Suppressor macrophage (primary cell): ENCODE measurements at regions not wholly inside any gene's neighbourhood (a gene's known extent, or its start where the extent isn't known, plus 50 kb on each side); places are given as distances from the start of the nearest gene placed in this dataset.

Experiments
- DNase-seq, 4 experiments: peaks; one replicate each; pipeline ENCODE4 v3.0.0-alpha.2; 2020 to 2022

- DNase-seq: no peak
Measured at GRCh38 chr5:88948746-88949600, 66.0 kb upstream of the MEF2C start.

GRCh38 chr5:88944751-88945531, 62.0 kb upstream of the MEF2C start:
- peak; percentile 41 to 59 (median 57) for DNase-seq

DNA sequence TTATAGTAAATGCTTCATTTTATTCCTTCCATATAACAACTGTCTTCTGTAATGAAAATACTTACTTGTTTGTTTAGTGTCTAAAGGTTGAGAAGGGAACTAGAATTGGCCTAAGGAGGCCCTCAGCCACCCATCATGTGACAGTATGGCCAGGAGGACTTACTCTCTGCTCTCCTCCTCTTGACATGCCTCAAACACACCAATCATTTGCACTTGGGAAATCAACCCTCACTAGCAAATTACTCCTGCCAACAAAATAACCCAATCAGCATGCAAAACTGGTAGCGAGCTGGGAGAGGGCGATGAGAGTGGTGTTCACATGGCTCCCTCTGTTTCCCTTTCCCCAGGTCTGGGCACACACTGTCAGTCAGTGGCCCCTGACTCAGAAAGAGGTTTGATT, 58.6 kb upstream of the MEF2C start:
- peak in 1 of 4 experiments; percentile 9 for DNase-seq

DNA sequence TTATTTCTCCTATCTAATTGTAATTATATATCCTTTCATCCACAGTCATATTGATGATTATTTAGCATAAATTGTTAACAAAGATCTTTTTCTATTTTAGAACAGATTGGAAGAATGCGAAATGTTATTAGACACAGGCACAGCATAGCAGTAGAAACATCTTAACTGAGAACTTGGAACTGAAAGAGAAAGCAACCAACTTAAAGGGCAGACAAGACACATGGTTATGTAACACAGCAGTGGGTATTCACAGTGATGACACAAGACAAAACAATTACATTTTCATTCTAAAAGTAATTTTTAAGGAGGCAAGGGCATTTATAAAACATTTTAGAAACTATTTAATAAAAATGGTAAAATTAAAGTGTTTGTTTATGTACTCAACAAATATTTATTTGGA, 57.7 kb upstream of the MEF2C start:
- DNase-seq: peak in 3 of 4 experiments; percentile 8 to 57 (median 43)

GRCh38 chr5:88939300-88939699, 56.3 kb upstream of the MEF2C start:
- no peak for DNase-seq

DNA sequence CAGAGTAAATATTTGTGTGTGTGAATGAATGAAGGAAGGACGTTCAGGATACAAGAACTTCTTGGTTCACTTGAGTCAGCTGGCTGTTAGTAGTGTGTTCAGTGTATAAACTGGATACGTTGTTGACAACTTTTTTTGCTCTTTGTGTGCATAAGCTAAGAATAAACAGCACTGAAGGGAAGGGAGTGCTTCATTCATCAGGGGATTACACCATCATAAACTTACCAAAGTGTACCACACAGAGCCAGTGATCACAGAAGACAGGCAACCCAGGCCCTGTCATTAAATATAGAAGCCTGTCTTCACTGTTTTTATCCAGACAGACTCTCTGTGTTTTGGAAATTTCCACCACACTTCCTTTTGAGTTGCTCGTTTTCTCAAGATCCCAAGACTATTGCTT, 55.5 kb upstream of the MEF2C start:
- no peak for DNase-seq

- no peak for DNase-seq
Measured at GRCh38 chr5:88937406-88937805, 54.4 kb upstream of the MEF2C start.

DNA sequence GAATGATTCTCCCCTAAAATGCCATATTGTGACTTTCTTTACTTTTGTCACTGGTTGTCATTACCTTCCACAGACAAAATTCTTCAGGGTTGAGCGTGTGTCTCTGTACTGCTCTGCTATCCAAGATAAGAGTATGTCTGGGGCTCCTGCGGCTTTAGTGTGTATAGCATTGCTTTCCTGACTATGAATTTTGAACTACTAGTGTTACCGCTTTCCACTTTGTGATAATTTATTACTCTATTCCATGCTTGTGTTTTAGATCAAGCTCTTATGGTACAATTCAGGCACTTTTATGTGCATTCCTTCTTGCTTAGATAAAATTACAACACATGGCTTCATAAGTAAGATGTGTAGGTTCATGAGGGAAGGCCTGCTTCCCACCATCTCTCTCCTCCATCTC, 51.5 kb upstream of the MEF2C start:
- no peak for DNase-seq
